Umbilical cord (tissue), 1 donor: ENCODE measurements at regions not wholly inside any gene's neighbourhood (a gene's known extent, or its start where the extent isn't known, plus 50 kb on each side); places are given as distances from the start of the nearest gene placed in this dataset.
A peak's percentile ranks its signal among the peaks of the same experiment; 100 is the strongest.
"Not testable (repeated sequence)": the region's sequence is repeated elsewhere in the genome, so short reads cannot be mapped to it uniquely, and the experiment has no call there.

Source experiments
- DNase-seq: peaks from one replicate; pipeline ENCODE4 v3.0.0-alpha.2; 2015; ENCODE audit warnings: low spot score

DNA sequence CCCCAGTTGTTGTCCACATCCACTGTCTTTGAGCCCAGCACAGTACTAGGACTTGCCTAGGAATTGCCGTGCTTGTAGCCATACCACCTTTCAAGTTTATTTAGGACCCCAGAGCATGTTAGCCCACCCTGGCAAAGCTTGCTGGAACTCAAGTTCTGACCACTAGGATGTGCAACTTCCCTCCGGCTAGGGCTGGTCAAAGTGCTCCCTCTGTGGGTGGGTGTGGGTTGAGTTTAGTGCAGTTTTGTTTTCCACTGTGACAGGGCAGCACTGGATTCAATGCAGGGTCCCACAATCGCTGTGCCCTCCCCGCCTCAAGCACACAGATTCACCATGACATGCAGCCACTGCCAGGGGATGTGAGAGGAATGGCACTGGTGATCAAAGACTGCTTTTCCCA, 96.0 kb downstream of the RASGEF1B start:
- no peak for DNase-seq

DNA sequence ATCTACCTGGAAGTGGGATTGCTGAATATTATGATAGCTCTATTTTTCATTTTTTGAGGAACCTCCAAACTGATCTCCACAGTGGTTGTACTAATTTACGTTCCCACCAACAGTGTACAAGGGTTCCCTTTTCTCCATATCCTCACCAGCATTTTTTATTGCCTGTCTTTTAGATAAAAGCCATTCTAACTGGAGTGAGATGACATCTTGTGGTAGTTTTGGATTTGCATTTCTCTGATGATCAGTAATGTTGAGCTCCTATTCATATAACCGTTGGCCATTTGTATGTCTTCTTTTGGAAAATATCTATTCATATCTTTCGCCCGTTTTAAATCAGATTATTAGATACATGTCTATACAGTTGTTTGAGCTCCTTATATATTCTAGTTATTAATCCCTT, 101.8 kb downstream of the RASGEF1B start:
- no peak for DNase-seq

DNA sequence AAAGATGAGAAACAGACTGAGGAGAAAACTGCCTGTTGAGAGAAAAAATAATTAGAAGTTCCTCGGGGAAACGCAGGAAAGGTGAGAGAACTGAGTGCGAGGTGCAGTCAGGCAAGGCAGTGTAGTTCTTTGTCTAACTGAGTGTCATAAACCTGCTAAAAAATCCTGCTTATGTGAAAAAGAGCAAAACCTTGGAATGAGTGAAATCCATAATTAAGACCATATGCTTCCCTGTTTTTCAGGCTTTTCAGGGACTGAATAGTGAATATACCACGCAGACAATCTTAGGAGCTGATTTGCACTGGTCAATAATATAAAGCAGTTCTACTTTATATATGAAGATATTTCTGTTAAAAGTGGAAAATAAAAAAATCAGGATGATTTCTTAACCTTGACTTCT, 104.9 kb downstream of the RASGEF1B start:
- no peak for DNase-seq

DNA sequence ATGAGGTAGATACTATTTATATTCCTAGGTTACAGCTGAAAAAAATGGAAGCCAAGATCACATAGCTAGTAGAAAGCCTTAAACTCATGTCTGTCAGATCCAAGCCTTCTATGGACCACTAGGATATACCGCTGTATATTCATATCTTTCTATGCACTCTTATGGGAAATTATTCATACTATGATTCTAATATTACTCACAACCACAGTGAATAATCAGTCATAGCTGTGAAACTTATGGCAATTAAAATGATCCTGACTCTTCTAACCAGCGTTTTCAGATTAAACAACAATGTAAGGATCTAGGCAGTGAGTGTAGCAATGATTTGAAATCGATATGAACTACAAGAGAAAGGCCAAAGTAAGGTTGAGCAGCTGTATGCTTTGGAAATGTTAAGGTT, 111.0 kb downstream of the RASGEF1B start:
- DNase-seq: no peak

DNA sequence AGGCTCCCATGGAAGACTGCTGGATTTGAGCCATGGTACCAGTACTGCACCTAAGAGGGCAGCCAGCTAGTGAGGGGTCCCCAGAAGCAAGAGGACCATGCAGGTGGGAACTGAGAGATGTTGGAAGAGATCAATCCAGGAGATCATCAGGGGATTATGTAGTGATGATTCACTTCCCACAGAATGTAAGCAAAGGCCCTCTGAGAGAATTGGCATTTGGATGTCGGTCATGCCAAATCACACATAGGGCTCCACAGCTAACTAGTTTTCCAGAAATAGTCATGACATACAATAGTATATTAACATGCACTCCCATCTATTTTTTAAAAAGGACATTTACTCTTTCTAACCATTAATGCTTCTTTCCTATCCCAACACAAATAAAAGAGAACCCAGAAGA, 112.5 kb downstream of the RASGEF1B start:
- DNase-seq: no peak

DNA sequence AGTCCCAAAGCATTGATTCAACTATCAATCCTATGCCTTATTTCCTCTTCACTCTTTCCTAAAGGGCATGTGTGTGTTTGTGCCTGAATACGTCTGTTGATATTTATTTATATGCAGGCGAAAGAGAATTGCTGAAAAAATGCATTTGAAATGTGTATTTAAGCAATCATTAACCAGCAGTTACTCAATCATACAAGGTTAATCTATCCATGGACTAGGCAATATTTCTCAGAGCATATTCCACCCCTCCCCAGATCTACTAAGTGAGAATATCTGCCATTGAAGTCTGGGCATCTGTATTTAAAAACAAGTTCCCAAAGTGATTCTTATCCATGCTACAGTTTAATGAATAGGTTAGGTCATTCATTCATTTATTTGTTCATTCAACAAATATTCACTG, 113.6 kb downstream of the RASGEF1B start:
- no peak for DNase-seq

DNA sequence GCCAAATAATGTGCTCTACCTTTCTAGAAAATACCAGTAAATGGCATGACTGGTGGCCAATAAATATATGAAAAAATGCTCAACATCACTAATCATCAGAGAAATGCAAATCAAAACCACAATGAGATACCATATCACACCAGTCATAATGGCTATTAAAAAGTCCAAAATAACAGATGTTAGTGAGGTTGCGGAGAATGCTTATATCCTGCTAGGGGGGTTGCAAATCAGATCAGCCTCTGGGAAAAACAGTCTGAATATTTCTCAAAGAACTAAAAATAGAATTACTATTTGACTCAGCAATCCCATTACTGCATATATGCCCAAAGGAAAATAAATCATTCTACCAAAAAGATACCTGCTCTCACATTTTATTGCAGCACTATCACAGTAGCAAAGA, 115.1 kb downstream of the RASGEF1B start:
- DNase-seq: no peak

DNA sequence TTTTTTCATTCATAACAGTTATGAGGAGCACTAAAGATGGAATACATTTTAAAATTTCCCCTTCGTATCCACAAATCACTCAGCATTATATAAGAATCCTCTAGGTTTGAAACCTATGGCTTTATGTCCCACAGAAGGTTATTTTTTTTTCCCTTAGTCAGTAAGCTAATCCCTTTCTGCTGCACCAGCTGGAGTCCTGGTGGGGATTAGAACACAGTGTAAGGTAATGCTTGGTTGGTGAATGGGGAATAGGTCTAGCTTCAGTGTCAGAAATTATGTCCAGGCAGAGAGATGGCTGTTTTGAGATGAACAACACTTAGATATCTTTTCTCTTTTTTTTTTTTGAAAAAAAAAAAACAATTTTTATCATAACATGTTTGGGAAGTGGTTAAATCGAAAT, 116.6 kb downstream of the RASGEF1B start:
- no peak for DNase-seq

DNA sequence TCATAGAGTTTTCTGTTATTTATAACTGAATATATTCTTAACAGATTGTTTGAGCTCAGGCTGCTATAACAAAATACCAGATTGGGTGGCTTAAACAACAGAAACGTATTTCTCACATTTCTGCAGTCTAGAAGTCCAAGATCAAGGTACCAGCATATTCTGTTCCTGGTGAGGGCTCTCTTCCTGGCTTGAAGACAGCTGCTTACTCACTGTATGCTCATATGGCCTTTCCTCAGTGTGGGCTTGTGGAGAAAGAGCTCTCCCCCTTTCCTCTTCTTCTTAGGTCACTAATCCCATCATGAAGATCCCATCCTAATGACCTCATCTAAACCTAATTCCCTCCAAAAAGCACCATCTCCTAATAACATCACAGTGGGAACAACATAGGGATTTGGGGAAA, 117.8 kb downstream of the RASGEF1B start:
- DNase-seq: no peak

DNA sequence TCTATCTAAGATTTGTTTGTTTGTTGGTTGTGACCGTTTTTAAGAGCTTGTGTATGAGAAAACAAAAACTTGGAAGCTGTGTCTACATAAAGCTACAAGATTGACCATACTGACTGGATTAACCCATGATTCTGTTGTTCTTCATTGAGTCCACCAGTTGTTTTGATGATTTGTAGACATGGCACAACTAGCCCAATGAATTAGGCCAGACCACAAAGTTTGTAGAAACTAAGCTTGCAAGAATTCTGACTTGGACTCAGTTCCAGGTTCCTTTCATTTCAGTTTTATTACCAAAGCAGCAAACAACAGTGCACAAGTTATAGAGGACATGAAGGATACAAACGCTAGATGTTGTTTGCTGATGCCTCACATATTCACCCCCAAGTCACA, 119.3 kb downstream of the RASGEF1B start:
- no peak for DNase-seq

DNA sequence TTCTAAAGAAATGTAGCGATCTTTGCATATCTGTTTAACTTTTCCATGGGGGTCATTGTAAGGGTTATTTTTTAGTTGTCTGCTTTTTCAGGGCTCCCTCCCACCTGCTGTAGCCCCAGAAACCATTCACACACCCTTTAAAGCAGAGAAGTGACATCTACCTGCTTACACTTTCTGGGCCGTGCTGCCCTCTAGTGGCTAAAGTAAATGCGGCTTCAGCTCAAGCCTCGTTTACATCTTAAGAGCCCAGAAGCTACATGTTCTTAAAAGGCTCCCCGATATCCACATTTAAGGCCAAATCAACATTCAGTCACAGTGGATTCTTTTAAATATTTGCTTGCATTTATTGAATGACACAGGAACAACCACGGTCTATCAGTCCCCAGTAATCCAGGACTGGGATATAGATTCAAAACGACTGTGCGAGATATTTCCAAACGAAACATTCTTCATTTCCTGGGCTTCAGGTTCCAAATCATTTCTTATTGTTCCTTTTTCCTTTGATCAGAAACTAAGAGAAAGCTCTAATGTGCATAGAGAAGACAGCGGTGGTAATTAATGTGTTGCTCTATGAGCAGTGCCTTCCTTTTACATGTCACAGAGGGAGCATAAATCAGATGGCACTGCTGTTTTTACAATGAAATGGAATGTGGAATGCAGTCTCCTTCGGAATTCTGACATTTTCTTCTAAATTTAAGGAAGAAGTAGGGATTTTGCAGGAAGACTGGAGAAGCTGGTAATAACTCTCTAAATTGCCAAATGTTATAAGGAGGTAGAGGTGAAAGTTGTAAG, 119.9 kb downstream of the RASGEF1B start:
- peak; percentile 80 for DNase-seq

DNA sequence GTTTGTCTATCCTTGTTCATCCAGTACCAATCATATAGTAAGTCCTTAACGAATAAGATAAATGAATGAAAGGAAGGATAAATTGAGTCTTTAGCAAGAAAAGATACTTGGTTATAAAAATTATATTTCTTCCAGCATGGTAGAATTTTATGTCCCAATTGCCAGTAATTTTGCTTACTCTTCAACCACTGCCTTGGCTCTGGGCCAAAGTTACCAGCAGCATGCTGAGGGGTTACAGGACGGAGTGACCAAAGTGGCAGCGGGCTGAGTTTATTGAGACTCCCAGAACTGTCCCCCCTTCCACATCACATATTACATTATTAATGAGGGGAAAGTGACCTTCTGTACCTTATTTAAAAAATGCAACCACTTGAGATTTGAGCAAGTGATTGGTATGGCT, 121.7 kb downstream of the RASGEF1B start:
- no peak for DNase-seq

DNA sequence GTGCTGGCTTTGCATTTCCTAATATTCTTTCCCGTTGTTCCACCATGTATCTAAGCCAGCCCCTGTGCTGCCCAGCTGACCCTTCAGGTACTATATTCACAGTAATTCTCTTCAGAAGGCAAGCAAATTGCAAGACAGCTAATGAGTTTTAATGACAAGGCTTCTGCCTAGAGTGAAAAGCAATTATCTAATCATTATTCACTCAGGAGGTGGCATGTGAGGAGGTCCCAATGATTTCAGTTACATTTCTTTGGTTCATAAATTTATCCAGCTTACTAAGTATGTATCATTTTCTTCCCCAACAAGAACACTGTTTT, 123.0 kb downstream of the RASGEF1B start:
- DNase-seq: no peak

DNA sequence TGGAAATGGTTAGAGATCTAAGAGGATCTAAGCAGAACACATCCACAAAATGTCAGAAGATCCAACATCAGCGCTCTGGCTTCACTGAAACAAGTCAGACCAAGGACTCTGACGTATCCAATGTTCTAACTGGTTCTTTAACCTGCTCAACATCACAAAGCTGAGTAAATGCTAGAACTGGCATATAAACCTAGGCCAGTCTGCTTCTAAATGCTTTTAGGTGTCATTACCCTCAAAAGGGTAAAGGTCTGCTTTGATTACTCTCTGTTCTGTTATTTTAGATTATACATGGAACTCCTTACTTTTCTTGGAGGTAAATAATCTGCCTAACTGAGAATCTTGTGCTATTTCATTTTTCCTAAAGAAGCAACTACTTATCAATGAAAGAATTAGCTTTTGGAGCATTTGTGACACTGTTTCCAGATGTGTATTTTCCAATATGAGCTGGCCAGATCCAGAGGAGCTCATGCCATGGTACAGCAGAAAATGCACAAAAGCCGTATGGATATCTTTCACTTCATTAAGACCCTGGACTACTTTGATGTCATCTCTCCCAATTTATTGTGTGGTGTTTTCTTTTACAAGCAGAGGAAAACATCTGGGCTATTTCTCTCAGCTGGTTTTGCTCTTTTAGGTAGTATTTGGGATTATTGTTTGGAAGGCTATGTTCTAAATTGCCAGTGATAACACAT, 123.5 kb downstream of the RASGEF1B start:
- no peak for DNase-seq

DNA sequence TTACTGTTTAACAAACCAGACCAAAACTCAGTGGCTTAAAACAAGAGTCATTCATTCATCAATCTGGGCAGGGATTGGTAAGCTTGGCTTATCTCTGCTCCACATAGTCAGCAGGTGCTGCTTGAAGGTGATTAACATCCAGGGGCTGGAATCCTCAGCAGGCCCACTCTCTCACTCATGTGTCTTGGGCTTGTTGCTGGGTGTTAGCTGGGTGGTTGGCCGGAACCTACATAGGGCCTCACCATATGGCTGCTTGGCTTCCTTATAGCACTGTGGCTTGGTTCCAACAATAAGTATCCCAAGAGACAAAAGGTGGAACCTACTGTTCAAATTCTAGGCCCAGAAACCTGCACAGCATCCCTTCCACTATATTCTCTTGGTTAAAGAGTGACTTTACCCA, 125.0 kb downstream of the RASGEF1B start:
- DNase-seq: no peak

DNA sequence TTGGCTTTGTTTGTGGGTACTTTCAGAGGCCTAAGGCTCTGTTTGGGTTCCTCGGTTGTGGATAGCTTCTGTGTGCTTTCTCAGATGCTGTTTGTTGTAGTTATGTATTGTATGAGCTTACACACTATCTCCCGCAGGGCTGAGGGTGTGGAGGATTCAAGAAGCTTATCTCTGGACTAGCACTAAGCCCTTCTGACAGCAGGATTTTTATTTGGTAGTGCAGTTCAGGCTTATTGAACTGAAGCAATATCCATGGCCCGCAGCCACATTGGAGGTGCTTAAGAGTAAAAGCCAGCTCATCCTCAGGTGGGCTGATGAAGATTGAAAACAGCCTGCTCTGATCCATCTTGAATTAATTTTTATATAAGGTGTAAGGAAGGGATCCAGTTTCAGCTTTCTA, 128.2 kb downstream of the RASGEF1B start:
- no peak for DNase-seq

DNA sequence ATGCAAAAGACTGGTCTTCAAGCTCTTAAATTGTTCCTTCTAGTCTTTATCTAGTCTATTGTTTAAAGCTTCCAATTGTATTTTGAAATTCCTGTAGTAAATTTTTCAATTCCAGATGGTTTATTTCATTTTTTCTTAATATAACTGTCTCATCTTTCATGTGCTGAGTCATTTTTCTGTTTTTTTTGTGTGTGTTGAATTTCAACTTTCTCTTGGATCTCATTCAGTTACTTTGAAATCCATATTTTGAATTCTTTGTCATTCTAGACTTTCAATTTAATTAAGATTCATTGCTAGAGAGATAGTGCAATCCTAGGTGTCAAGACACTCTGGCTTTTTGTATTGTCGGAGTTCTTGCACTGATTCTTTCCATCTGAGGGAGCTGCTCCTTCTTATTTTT, 128.0 kb upstream of the PRKG2 start:
- DNase-seq: no peak

DNA sequence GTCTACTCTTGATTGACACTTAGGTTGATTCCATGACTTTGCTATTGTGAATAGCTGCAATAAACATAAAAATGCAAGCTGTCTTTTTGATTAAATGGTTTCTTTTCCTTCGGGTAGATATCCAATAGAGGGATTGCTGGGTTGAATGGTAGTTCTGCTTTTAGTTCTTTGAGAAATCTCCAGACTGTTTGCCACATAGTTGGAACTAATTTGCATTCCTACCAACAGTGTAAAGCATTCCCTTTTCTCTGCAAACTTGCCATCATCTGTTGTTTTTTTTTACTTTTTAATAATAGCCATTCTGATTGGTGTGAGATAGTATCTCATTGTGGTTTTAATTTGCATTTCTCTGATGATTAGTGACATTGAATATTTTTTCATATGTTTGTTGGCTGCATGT, 122.2 kb upstream of the PRKG2 start:
- DNase-seq: no peak

DNA sequence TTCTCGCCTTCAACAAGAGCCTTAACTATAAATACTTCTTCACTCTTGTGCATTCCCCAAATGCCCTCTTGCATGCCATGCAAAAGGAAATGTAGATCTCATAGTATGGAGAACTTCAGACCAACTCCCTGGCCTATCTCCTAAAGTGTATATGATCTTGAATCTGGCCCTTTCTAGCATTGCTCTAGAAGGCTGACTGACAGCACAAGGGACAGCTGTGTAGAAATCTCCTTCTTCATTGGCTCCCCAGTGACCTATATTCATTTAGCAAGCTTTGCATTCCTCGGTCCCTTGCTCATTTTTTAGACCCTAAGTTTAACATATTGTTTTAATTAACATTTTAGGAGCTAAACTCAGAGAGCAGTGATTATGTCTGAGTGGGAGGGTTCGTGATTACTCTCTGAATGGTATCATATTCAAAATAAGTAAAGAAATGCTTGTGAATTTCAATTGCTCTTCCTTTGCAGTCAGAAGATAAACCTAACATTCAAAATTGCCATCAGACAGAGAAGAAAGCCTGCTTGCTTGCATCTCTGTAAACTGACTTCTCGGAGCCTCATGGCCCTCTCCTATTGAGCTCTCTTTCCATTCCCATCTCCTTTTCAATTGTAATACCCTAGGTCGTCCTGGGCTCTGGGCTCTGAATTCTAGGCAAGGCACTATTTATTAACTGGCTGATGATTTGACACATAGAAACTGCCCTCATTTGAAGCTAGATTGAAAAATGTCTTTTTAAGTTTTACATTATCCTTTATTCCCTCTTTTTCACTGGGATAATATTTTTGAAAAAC, 120.3 kb upstream of the PRKG2 start:
- no peak for DNase-seq

DNA sequence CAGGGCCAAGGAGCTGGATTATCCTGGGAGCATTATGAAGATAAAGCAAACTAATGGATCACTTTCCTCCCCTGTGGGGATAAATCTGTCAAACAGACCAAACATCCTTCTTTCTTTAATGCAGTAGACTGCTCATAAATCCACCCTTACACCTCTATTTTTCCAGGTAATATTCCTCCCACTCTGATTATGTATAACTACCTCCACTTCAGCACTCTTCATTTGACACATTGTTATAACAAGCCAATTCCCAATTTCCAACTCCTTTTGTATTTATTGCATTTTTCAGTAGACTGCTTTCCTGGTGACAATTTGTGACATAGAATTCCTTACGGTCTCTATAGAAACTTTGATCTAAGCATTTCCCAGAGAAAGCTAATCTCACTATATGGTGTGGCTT, 115.0 kb upstream of the PRKG2 start:
- DNase-seq: no peak

DNA sequence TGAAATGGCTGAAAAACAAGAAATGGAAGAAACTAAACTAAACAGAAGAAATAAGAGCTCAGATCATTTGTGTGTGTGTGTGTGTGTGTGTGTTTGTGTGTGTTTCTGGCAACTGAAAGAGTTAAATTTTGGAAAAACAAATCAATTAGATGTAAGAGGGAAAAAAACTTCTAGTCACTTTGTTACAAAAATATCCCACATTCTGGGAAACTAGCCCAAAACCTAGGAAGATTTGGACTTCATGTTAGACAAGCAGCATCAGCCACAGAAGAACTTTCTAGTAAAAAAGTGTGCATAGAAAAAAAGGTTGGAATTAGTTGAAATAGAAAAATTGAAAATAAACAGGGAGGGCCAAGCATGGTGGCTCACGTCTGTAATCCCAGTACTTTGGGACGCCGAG, 111.6 kb upstream of the PRKG2 start:
- DNase-seq: no peak

DNA sequence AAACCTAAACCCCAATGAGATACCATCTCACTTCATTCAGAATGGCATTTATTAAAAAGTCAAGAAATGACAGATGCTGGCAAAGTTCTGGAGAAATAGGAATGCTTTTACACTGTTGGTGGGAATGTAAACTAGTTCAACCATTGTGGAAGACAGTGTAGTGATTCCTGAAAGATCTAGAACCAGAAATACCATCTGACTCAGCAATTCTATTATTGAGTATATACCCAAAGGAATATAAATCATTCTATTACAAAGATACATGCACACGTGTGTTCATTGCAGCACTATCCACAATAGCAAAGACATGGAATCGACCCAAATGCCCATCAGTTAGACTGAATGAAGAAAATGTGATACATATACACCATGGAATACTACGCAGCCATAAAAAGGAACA, 109.6 kb upstream of the PRKG2 start:
- DNase-seq: not testable (repeated sequence)

DNA sequence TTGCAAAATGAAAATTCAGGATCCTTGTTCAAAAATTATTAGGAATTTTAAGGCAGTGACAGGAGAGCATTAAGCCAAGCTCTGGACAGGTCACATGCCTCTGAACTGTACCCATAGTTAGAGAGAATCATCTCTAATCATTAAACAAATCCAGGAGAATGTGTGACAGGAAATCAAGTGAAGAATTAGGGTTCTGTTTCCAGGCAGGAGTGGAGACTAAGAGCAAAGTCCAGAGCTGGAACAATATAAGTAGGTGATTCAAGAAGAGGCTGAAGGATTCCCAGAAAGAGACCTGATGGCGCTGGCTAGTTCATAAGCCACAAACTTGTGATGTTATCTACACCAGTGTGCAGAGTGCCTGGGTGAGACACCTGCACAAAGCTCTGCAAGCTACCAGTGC, 104.6 kb upstream of the PRKG2 start:
- no peak for DNase-seq
